ENCODE measurements at regions not wholly inside any gene's neighbourhood (a gene's known extent, or its start where the extent isn't known, plus 50 kb on each side); places are given as distances from the start of the nearest gene placed in this dataset.
"Not testable (repeated sequence)": the region's sequence is repeated elsewhere in the genome, so short reads cannot be mapped to it uniquely, and the experiment has no call there.

GRCh38 chr9:84521208-84521607 lies 148.3 kb upstream of the NTRK2 start:
- Histone ChIP-seq H3K9ac (ENCODE audit: low read length) (no peak overlapping the region), H2BK15ac (ENCODE audit: low read depth, poor library complexity, severe bottlenecking) (no peak overlapping the region), H3K4me3 (ENCODE audit: insufficient read depth in 1 of 2, low read depth in 1 of 2, low read length in 2 of 2) (no peak overlapping the region), H3K27ac (ENCODE audit: low read length, poor library complexity, severe bottlenecking) (no peak overlapping the region), H3K79me1 (replicated peaks; ENCODE audit: low read length, poor library complexity, severe bottlenecking) (no peaks in the 10 kb centered on the region), H4K8ac (ENCODE audit: low read length) (no peak overlapping the region), H2AFZ (ENCODE audit: low read depth, low read length) (no peak overlapping the region), H3K18ac (ENCODE audit: low read depth in 1 of 2, low read length in 2 of 2) (no peak overlapping the region), H3K27me3 (ENCODE audit: control insufficient read depth in 1 of 2, insufficient read depth in 1 of 2, low read length in 2 of 2) (no peaks in the 10 kb centered on the region), H2BK12ac (ENCODE audit: low read length in 2 of 2) (no peak overlapping the region), H3K9me3 (ENCODE audit: control insufficient read depth, low read length) (peaks cover 5% of the 10 kb centered on the region), H3K23ac (ENCODE audit: low read length in 2 of 2) (no peak overlapping the region), H3K4me1 (ENCODE audit: control insufficient read depth, insufficient read depth, low read depth, low read length) (no peaks in the 10 kb centered on the region), H3K36me3 (ENCODE audit: control insufficient read depth in 1 of 2, insufficient read depth in 2 of 2, low read depth in 1 of 2, low read length in 2 of 2) (no peaks in the 10 kb centered on the region), H2BK5ac (ENCODE audit: low read depth, low read length, poor library complexity, severe bottlenecking) (no peak overlapping the region), H2AK5ac (ENCODE audit: low read length, severe bottlenecking) (no peak overlapping the region), H3K4me2 (ENCODE audit: low read length, poor library complexity, severe bottlenecking) (no peak overlapping the region), H3K4ac (ENCODE audit: low read depth in 1 of 2, low read length in 2 of 2) (no peak overlapping the region), H3K14ac (ENCODE audit: low read length in 2 of 2) (no peak overlapping the region), H2BK120ac (ENCODE audit: low read depth, low read length) (no peak overlapping the region), H4K91ac (ENCODE audit: low read length) (no peak overlapping the region)
- DNase-seq: no peak
- WGBS: 58% methylated on average over 2 of the region's 3 CpGs

GRCh38 chr9:84526211-84526610 lies 143.3 kb upstream of the NTRK2 start:
- H3K4me3 ChIP-seq (ENCODE audit: insufficient read depth in 1 of 2, low read depth in 1 of 2, low read length in 2 of 2); H2BK5ac ChIP-seq (ENCODE audit: low read depth, low read length, poor library complexity, severe bottlenecking); H2BK120ac ChIP-seq (ENCODE audit: low read depth, low read length); H2BK12ac ChIP-seq (ENCODE audit: low read length in 2 of 2); H3K14ac ChIP-seq (ENCODE audit: low read length in 2 of 2); H4K8ac ChIP-seq (ENCODE audit: low read length); H3K9me3 ChIP-seq (ENCODE audit: control insufficient read depth, low read length); H3K27me3 ChIP-seq (ENCODE audit: control insufficient read depth in 1 of 2, insufficient read depth in 1 of 2, low read length in 2 of 2); H3K23ac ChIP-seq (ENCODE audit: low read length in 2 of 2); H4K91ac ChIP-seq (ENCODE audit: low read length); H3K36me3 ChIP-seq (ENCODE audit: control insufficient read depth in 1 of 2, insufficient read depth in 2 of 2, low read depth in 1 of 2, low read length in 2 of 2); H2AFZ ChIP-seq (ENCODE audit: low read depth, low read length); H3K4ac ChIP-seq (ENCODE audit: low read depth in 1 of 2, low read length in 2 of 2); H2AK5ac ChIP-seq (ENCODE audit: low read length, severe bottlenecking); H3K9ac ChIP-seq (ENCODE audit: low read length); H3K4me1 ChIP-seq (ENCODE audit: control insufficient read depth, insufficient read depth, low read depth, low read length); H3K18ac ChIP-seq (ENCODE audit: low read depth in 1 of 2, low read length in 2 of 2); H2BK15ac ChIP-seq (ENCODE audit: low read depth, poor library complexity, severe bottlenecking); H3K27ac ChIP-seq (ENCODE audit: low read length, poor library complexity, severe bottlenecking); DNase-seq; H3K4me2 ChIP-seq (ENCODE audit: low read length, poor library complexity, severe bottlenecking); H3K79me1 ChIP-seq (replicated peaks; ENCODE audit: low read length, poor library complexity, severe bottlenecking): not testable (repeated sequence)
- WGBS: 94% methylated on average over 25 of the region's 26 CpGs

- H2AFZ ChIP-seq (ENCODE audit: low read depth, low read length); H3K79me1 ChIP-seq (replicated peaks; ENCODE audit: low read length, poor library complexity, severe bottlenecking); H3K14ac ChIP-seq (ENCODE audit: low read length in 2 of 2); H2BK5ac ChIP-seq (ENCODE audit: low read depth, low read length, poor library complexity, severe bottlenecking); H3K9me3 ChIP-seq (ENCODE audit: control insufficient read depth, low read length); H3K4me2 ChIP-seq (ENCODE audit: low read length, poor library complexity, severe bottlenecking); H2BK15ac ChIP-seq (ENCODE audit: low read depth, poor library complexity, severe bottlenecking); DNase-seq; H2BK12ac ChIP-seq (ENCODE audit: low read length in 2 of 2); H2BK120ac ChIP-seq (ENCODE audit: low read depth, low read length); H2AK5ac ChIP-seq (ENCODE audit: low read length, severe bottlenecking); H4K8ac ChIP-seq (ENCODE audit: low read length); H3K36me3 ChIP-seq (ENCODE audit: control insufficient read depth in 1 of 2, insufficient read depth in 2 of 2, low read depth in 1 of 2, low read length in 2 of 2); H3K9ac ChIP-seq (ENCODE audit: low read length); H3K4me1 ChIP-seq (ENCODE audit: control insufficient read depth, insufficient read depth, low read depth, low read length); H3K27ac ChIP-seq (ENCODE audit: low read length, poor library complexity, severe bottlenecking); H3K18ac ChIP-seq (ENCODE audit: low read depth in 1 of 2, low read length in 2 of 2); H4K91ac ChIP-seq (ENCODE audit: low read length); H3K4me3 ChIP-seq (ENCODE audit: insufficient read depth in 1 of 2, low read depth in 1 of 2, low read length in 2 of 2); H3K4ac ChIP-seq (ENCODE audit: low read depth in 1 of 2, low read length in 2 of 2); H3K27me3 ChIP-seq (ENCODE audit: control insufficient read depth in 1 of 2, insufficient read depth in 1 of 2, low read length in 2 of 2); H3K23ac ChIP-seq (ENCODE audit: low read length in 2 of 2): not testable (repeated sequence)
- WGBS: 95% methylated on average over 48 of the region's 49 CpGs
Observed at GRCh38 chr9:84527060-84527720, 142.3 kb upstream of the NTRK2 start.

- H2BK120ac ChIP-seq (ENCODE audit: low read depth, low read length); H3K4ac ChIP-seq (ENCODE audit: low read depth in 1 of 2, low read length in 2 of 2); H3K36me3 ChIP-seq (ENCODE audit: control insufficient read depth in 1 of 2, insufficient read depth in 2 of 2, low read depth in 1 of 2, low read length in 2 of 2); H3K18ac ChIP-seq (ENCODE audit: low read depth in 1 of 2, low read length in 2 of 2); H3K23ac ChIP-seq (ENCODE audit: low read length in 2 of 2); H2AK5ac ChIP-seq (ENCODE audit: low read length, severe bottlenecking); H4K91ac ChIP-seq (ENCODE audit: low read length); H3K4me3 ChIP-seq (ENCODE audit: insufficient read depth in 1 of 2, low read depth in 1 of 2, low read length in 2 of 2); H3K9ac ChIP-seq (ENCODE audit: low read length); H3K4me1 ChIP-seq (ENCODE audit: control insufficient read depth, insufficient read depth, low read depth, low read length); H3K27me3 ChIP-seq (ENCODE audit: control insufficient read depth in 1 of 2, insufficient read depth in 1 of 2, low read length in 2 of 2); DNase-seq; H2AFZ ChIP-seq (ENCODE audit: low read depth, low read length); H3K27ac ChIP-seq (ENCODE audit: low read length, poor library complexity, severe bottlenecking); H3K14ac ChIP-seq (ENCODE audit: low read length in 2 of 2); H3K4me2 ChIP-seq (ENCODE audit: low read length, poor library complexity, severe bottlenecking); H3K79me1 ChIP-seq (replicated peaks; ENCODE audit: low read length, poor library complexity, severe bottlenecking); H2BK5ac ChIP-seq (ENCODE audit: low read depth, low read length, poor library complexity, severe bottlenecking); H4K8ac ChIP-seq (ENCODE audit: low read length); H2BK15ac ChIP-seq (ENCODE audit: low read depth, poor library complexity, severe bottlenecking); H2BK12ac ChIP-seq (ENCODE audit: low read length in 2 of 2): not testable (repeated sequence)
- H3K9me3 ChIP-seq (ENCODE audit: control insufficient read depth, low read length): peaks cover 17% of the 10 kb centered on the region
- 24% methylated on average over 8 of the region's 10 CpGs for WGBS
Observed at GRCh38 chr9:84535973-84536372, 133.6 kb upstream of the NTRK2 start.
